H9 (cell line): ENCODE measurements at regions not wholly inside any gene's neighbourhood (a gene's known extent, or its start where the extent isn't known, plus 50 kb on each side); places are given as distances from the start of the nearest gene placed in this dataset.

Source experiments
- DNase-seq: peaks from one replicate; pipeline ENCODE4 v3.0.0-alpha.2; 2017
- H2AFZ ChIP-seq: one replicate; pipeline ENCODE4 v1.6.1; 2013; ENCODE audit warnings: mild to moderate bottlenecking, low read length, control low read depth, moderate library complexity
- H2AK5ac ChIP-seq: 2 replicates; pipeline ENCODE4 v1.6.1; 2013; ENCODE audit warnings: low read length, control low read depth, mixed read lengths; ENCODE audit not compliant: insufficient read length
- H2BK120ac ChIP-seq: one replicate; pipeline ENCODE4 v1.6.1; 2013; ENCODE audit warnings: low read depth, mild to moderate bottlenecking, low read length, control low read depth, inconsistent platforms; ENCODE audit not compliant: poor library complexity, severe bottlenecking
- H2BK12ac ChIP-seq: 2 replicates; pipeline ENCODE4 v1.6.1; 2013; ENCODE audit warnings: low read length, control low read depth, mixed read lengths, low read depth; ENCODE audit not compliant: insufficient read length
- H2BK15ac ChIP-seq: 2 replicates; pipeline ENCODE4 v1.6.1; 2013; ENCODE audit warnings: low read depth, low read length, control low read depth
- H2BK20ac ChIP-seq: one replicate; pipeline ENCODE4 v1.6.1; 2013; ENCODE audit warnings: low read depth, mild to moderate bottlenecking, low read length, control low read depth, inconsistent platforms; ENCODE audit not compliant: poor library complexity, severe bottlenecking
- H2BK5ac ChIP-seq: 2 replicates; pipeline ENCODE4 v1.6.1; 2013; ENCODE audit warnings: low read length, control low read depth, mixed read lengths; ENCODE audit not compliant: insufficient read length
- H3K14ac ChIP-seq: 2 replicates; pipeline ENCODE4 v1.6.1; 2013; ENCODE audit warnings: low read length, control low read depth; ENCODE audit not compliant: insufficient read depth
- H3K18ac ChIP-seq: 2 replicates; pipeline ENCODE4 v1.6.1; 2013; ENCODE audit warnings: low read depth, mild to moderate bottlenecking, mixed read lengths, low read length, control low read depth; ENCODE audit not compliant: insufficient read length
- H3K23ac ChIP-seq: 2 replicates; pipeline ENCODE4 v1.6.1; 2013; ENCODE audit warnings: low read length, control low read depth, mixed read lengths, low read depth; ENCODE audit not compliant: insufficient read length
- H3K23me2 ChIP-seq: 2 replicates; pipeline ENCODE4 v1.6.1; 2013; ENCODE audit warnings: low read depth, mild to moderate bottlenecking, mixed read lengths, low read length, control low read depth; ENCODE audit not compliant: insufficient read length, poor library complexity, severe bottlenecking
- H3K27ac ChIP-seq: 2 replicates; pipeline ENCODE4 v1.5.1; 2013; ENCODE audit warnings: low read length, control low read depth, mixed read lengths, low read depth; ENCODE audit not compliant: insufficient read length
- H3K27me3 ChIP-seq: 2 replicates; pipeline ENCODE4 v1.6.1; 2013; ENCODE audit warnings: low read length, control low read depth, inconsistent platforms; ENCODE audit not compliant: insufficient read depth
- H3K4ac ChIP-seq: 2 replicates; pipeline ENCODE4 v1.6.1; 2013; ENCODE audit warnings: low read depth, mild to moderate bottlenecking, control low read depth, inconsistent platforms, low read length, moderate library complexity
- H3K4me1 ChIP-seq: 2 replicates; pipeline ENCODE4 v1.6.1; 2013; ENCODE audit warnings: low read length, control low read depth, inconsistent platforms; ENCODE audit not compliant: insufficient read depth
- H3K4me2 ChIP-seq: 2 replicates; pipeline ENCODE4 v1.6.1; 2013; ENCODE audit warnings: low read length, control low read depth, mixed read lengths; ENCODE audit not compliant: insufficient read length, insufficient read depth
- H3K56ac ChIP-seq: 2 replicates; pipeline ENCODE4 v1.6.1; 2013; ENCODE audit warnings: low read depth, mild to moderate bottlenecking, mixed read lengths, low read length, control low read depth; ENCODE audit not compliant: insufficient read length
- H3K79me1 ChIP-seq: 2 replicates; pipeline ENCODE4 v1.6.1; 2013; ENCODE audit warnings: low read depth, mild to moderate bottlenecking, moderate library complexity, low read length, control low read depth, inconsistent platforms; ENCODE audit not compliant: insufficient read depth, poor library complexity, severe bottlenecking
- H3K79me2 ChIP-seq: 2 replicates; pipeline ENCODE4 v1.6.1; 2013; ENCODE audit warnings: low read length, control low read depth, inconsistent platforms; ENCODE audit not compliant: insufficient read depth
- H3K9ac ChIP-seq: 2 replicates; pipeline ENCODE4 v1.6.1; 2013; ENCODE audit warnings: low read length, control low read depth, mixed read lengths; ENCODE audit not compliant: insufficient read length; ENCODE audit errors: extremely low read depth
- H3K9me3 ChIP-seq: one replicate; pipeline ENCODE4 v1.6.1; 2013; ENCODE audit warnings: low read depth, low read length, inconsistent platforms; ENCODE audit not compliant: control insufficient read depth
- H3T11ph ChIP-seq: one replicate; pipeline ENCODE4 v1.6.1; 2013; ENCODE audit warnings: mild to moderate bottlenecking, low read length, control low read depth, inconsistent platforms
- H4K20me1 ChIP-seq: one replicate; pipeline ENCODE4 v1.6.1; 2013; ENCODE audit not compliant: control insufficient read depth, insufficient read length, insufficient read depth
- H4K5ac ChIP-seq: 2 replicates; pipeline ENCODE4 v1.6.1; 2013; ENCODE audit warnings: low read depth, mild to moderate bottlenecking, mixed read lengths, low read length, control low read depth; ENCODE audit not compliant: insufficient read length
- H4K8ac ChIP-seq: replicated peaks from 2 replicates; pipeline ENCODE4 v1.6.1; 2013; ENCODE audit warnings: low read length, control low read depth, mixed read lengths, low read depth; ENCODE audit not compliant: insufficient read length
- H4K91ac ChIP-seq: 2 replicates; pipeline ENCODE4 v1.6.1; 2013; ENCODE audit warnings: low read depth, mild to moderate bottlenecking, moderate library complexity, mixed read lengths, low read length, control low read depth; ENCODE audit not compliant: insufficient read length
- H3K27ac Mint-ChIP-seq, 3 experiments: 2 replicates in 2 of 3; 3 replicates in 1 of 3; pipeline ENCODE4 v1.8.0; 2020 to 2021; ENCODE audit warnings: mixed read lengths in 3 of 3, mild to moderate bottlenecking in 1 of 3, moderate library complexity in 1 of 3
- H3K27me3 Mint-ChIP-seq: 2 replicates; pipeline ENCODE4 v1.8.0; 2021; ENCODE audit warnings: low read depth, mild to moderate bottlenecking, moderate library complexity, mixed read lengths
- H3K36me3 Mint-ChIP-seq, 3 experiments: 2 replicates in 2 of 3; 3 replicates in 1 of 3; pipeline ENCODE4 v1.8.0; 2020 to 2021; ENCODE audit warnings: low read depth in 3 of 3, mixed read lengths in 3 of 3; ENCODE audit not compliant: insufficient read depth in 1 of 3
- H3K4me1 Mint-ChIP-seq, 2 experiments: 2 replicates each; pipeline ENCODE4 v1.8.0; 2020; ENCODE audit warnings: mixed read lengths in 2 of 2
- H3K4me3 Mint-ChIP-seq, 2 experiments: 2 replicates in 1 of 2; 3 replicates in 1 of 2; pipeline ENCODE4 v1.8.0; 2020 to 2021; ENCODE audit warnings: mild to moderate bottlenecking in 2 of 2, mixed read lengths in 2 of 2, moderate library complexity in 1 of 2
- H3K9me3 Mint-ChIP-seq, 2 experiments: 2 replicates in 1 of 2; 3 replicates in 1 of 2; pipeline ENCODE4 v1.8.0; 2020; ENCODE audit warnings: mild to moderate bottlenecking in 2 of 2, mixed read lengths in 2 of 2, moderate library complexity in 1 of 2
- CTCF ChIP-seq: fragments of 200-600 bp; sonication (generic); conservative IDR thresholded peaks from 3 replicates; pipeline ENCODE4 v1.8.0; 2021; ENCODE audit warnings: antibody characterized with exemption, mild to moderate bottlenecking
- WGBS: extraction: QIAGEN DNeasy Blood & Tissue Kit; methylation state at CpG from one replicate; pipeline ENCODE4 v1.1.7; 2013; ENCODE audit warnings: missing lambda C conversion rate, low lambda C conversion rate, mixed read lengths; ENCODE audit not compliant: insufficient read length; ENCODE audit errors: extremely low coverage; 5-methylcytosine and 5-hydroxymethylcytosine counted together

GRCh38 chr3:86826292-86826691 lies 164.7 kb downstream of the VGLL3 start:
- no peak overlapping the region for H3K27ac Mint-ChIP-seq
- no peaks in the 10 kb centered on the region for H3K27me3 ChIP-seq
- no peak overlapping the region for H3K23ac ChIP-seq
- H4K20me1 ChIP-seq, result no peaks in the 10 kb centered on the region
- H3K9me3 Mint-ChIP-seq, result peaks cover 6 to 7% of the 10 kb centered on the region in 2 experiments
- H4K91ac ChIP-seq, result no peak overlapping the region
- no peak overlapping the region for H3K27ac ChIP-seq
- no peak overlapping the region for H2BK15ac ChIP-seq
- no peaks in the 10 kb centered on the region for H3K27me3 Mint-ChIP-seq
- peaks cover 7 to 18% (median 10%) of the 10 kb centered on the region in 3 experiments for H3K36me3 Mint-ChIP-seq
- H3K4me1 Mint-ChIP-seq, result peaks cover 13 to 15% of the 10 kb centered on the region in 2 experiments
- TF ChIP-seq CTCF, result no peak
- H3K18ac ChIP-seq, result no peak overlapping the region
- H3K56ac ChIP-seq, result no peak overlapping the region
- no peak overlapping the region for H3K4me3 Mint-ChIP-seq
- H3K23me2 ChIP-seq, result no peaks in the 10 kb centered on the region
- H3T11ph ChIP-seq, result no peak overlapping the region
- H3K4me2 ChIP-seq, result no peak overlapping the region
- H3K9ac ChIP-seq, result no peak overlapping the region
- no peaks in the 10 kb centered on the region for H3K79me1 ChIP-seq
- H4K5ac ChIP-seq, result no peak overlapping the region
- no peak overlapping the region for H2BK20ac ChIP-seq
- no peaks in the 10 kb centered on the region for H3K9me3 ChIP-seq
- no peak overlapping the region for H2BK120ac ChIP-seq
- H2AK5ac ChIP-seq, result no peak overlapping the region
- H3K14ac ChIP-seq, result no peak overlapping the region
- no CpG with 5 or more reads among the region's 4 CpGs for WGBS
- H2BK5ac ChIP-seq, result no peak overlapping the region
- no peak overlapping the region for H2AFZ ChIP-seq
- DNase-seq, result no peak
- H2BK12ac ChIP-seq, result no peak overlapping the region
- H3K79me2 ChIP-seq, result no peaks in the 10 kb centered on the region
- peaks cover 2% of the 10 kb centered on the region; the same call in 1 of the 2 replicates for H3K4me1 ChIP-seq
- no peak overlapping the region for H3K4ac ChIP-seq
- H4K8ac ChIP-seq, result no peak overlapping the region
